Choroid plexus epithelial cell (primary cell): ENCODE measurements at regions not wholly inside any gene's neighbourhood (a gene's known extent, or its start where the extent isn't known, plus 50 kb on each side); places are given as distances from the start of the nearest gene placed in this dataset.

ENCODE experiments used
- DNase-seq: peaks from one replicate; pipeline ENCODE4 v3.0.0-alpha.2; 2010; ENCODE audit warnings: low read depth
- H3K4me3 ChIP-seq: 2 replicates; pipeline ENCODE4 v1.5.1; 2011; ENCODE audit warnings: low read depth, mild to moderate bottlenecking, control low read depth, low read length, moderate library complexity
- CTCF ChIP-seq: conservative IDR thresholded peaks from 2 replicates; pipeline ENCODE4 v1.5.1; 2011; ENCODE audit warnings: low read depth, mild to moderate bottlenecking, control low read depth, inconsistent platforms, low read length, moderate library complexity

DNA sequence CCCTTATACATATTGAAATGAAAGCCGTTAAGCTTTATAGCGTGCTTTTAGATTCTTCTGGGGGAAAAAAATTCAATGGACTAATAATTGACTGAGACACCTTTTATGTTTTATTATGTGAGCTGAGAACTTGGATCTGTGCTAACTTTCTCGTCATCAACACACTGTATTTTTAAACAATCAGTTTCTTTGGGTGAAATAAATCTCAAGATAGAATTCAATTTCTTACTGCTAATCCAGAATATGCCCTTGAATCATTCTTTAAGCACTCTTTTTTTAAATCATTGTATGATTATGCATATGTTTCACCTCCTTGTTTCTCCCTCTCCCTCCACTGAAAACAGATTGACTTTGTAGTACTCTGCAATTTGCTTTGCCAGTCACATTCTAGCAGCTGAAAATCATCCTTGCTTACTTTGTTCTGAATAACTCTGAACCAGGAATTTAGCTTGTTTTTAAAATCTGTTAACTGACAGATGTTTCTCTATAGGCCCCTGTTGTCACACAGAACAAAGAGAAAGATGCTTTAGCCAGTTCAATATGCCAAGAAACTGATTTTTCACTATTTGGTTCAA lies 81.5 kb downstream of the SLIT2 start:
- no peak overlapping the region for H3K4me3 ChIP-seq
- no peak for DNase-seq
- TF ChIP-seq CTCF, result no peak

- no peak for TF ChIP-seq CTCF
- peak; percentile 96 for DNase-seq
- no peak overlapping the region for H3K4me3 ChIP-seq
Observed at GRCh38 chr4:20337261-20337664, 85.6 kb downstream of the SLIT2 start.

- TF ChIP-seq CTCF, result no peak
- DNase-seq, result peak; percentile 67
- no peak overlapping the region for H3K4me3 ChIP-seq
Observed at GRCh38 chr4:20338841-20339240, 87.1 kb downstream of the SLIT2 start.

- no peak for TF ChIP-seq CTCF
- no peak overlapping the region for H3K4me3 ChIP-seq
- DNase-seq, result no peak
Observed at GRCh38 chr4:20341134-20341738, 89.5 kb downstream of the SLIT2 start.

DNA sequence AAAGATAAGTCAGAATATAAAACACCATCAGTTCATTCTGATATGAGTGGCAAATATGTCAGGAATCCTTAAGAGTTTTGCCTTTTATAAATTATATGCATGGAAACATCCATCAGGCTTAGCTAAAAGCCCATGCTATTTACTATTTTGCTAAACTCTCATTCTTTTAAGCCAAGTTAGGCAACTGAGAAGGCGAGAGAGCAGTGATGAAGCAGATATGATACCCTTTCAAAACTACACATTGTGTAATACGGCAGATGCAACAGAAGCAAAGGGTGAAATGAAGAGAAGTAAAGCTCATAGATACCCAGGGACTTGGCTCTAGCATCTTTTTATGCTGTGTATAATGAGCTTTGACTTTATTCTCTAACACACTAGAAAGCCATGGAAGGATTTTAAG lies 95.8 kb downstream of the SLIT2 start:
- no peak for DNase-seq
- no peak for TF ChIP-seq CTCF
- H3K4me3 ChIP-seq, result no peak overlapping the region

- no peak overlapping the region for H3K4me3 ChIP-seq
- TF ChIP-seq CTCF, result no peak
- no peak for DNase-seq
Observed at GRCh38 chr4:20348411-20348810, 96.7 kb downstream of the SLIT2 start.
